ENCODE measurements at regions not wholly inside any gene's neighbourhood (a gene's known extent, or its start where the extent isn't known, plus 50 kb on each side); places are given as distances from the start of the nearest gene placed in this dataset.

DNA sequence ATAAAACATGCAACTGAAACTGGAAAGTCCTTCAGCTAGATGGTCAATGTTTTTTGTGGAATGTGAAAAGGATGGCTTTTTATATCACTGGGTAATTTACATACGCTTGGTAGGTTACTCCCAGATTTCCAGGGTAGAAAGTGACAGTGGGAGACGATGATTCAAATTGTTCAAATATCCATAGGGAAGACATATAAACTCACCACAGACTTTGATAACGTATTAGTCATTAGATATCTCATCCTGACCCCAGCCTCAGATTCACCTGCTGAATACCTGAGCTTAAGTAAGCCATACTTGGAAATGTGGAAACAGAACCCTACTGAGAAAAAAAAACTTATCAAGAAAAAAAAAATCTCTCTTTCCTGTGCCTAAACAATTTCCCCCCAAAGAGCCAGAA lies 169.4 kb downstream of the ZNF674 start:
- Histone ChIP-seq H3K36me3 (ENCODE audit: control insufficient read depth, insufficient read depth, low read length) (no peaks in the 10 kb centered on the region), H3K27me3 (ENCODE audit: control insufficient read depth, insufficient read depth, low read length) (no peaks in the 10 kb centered on the region), H3K4me1 (ENCODE audit: control insufficient read depth, insufficient read depth, low read length) (peaks cover 14% of the 10 kb centered on the region), H3K9me3 (ENCODE audit: control insufficient read depth, insufficient read depth, low read depth, low read length) (no peaks in the 10 kb centered on the region), H3K4me3 (ENCODE audit: low read depth in 2 of 2, low read length in 2 of 2) (no peak overlapping the region), H3K27ac (ENCODE audit: low read length) (peak overlapping the region; percentile 81)
- intact Hi-C loops (cut with micrococcal nuclease; ENCODE audit: unreplicated experiment) (loop anchor here (10.0 kb wide), 2 partner anchors 51 to 551 kb away; no protein-coding TSS in a partner anchor), in situ Hi-C loops (cut with HindIII; ENCODE audit: low pct_unique_long_range_greater_than_20kb, low sequenced_read_pairs) (no loop called here)
- ATAC-seq (no peak), DNase-seq (ENCODE audit: low read depth, low spot score) (no peak)
- CTCF ChIA-PET, result interaction anchor here (0.6 to 1.6 kb wide), 8 partner anchors 10 to 861 kb away, joined by 3 to 14 read pairs (median 3); no protein-coding TSS in a partner anchor
- BruUV-seq (replicated peaks), result no TSS peak
- POLR2A ChIA-PET, result no interaction called here
- TF ChIP-seq, protein P1, sequence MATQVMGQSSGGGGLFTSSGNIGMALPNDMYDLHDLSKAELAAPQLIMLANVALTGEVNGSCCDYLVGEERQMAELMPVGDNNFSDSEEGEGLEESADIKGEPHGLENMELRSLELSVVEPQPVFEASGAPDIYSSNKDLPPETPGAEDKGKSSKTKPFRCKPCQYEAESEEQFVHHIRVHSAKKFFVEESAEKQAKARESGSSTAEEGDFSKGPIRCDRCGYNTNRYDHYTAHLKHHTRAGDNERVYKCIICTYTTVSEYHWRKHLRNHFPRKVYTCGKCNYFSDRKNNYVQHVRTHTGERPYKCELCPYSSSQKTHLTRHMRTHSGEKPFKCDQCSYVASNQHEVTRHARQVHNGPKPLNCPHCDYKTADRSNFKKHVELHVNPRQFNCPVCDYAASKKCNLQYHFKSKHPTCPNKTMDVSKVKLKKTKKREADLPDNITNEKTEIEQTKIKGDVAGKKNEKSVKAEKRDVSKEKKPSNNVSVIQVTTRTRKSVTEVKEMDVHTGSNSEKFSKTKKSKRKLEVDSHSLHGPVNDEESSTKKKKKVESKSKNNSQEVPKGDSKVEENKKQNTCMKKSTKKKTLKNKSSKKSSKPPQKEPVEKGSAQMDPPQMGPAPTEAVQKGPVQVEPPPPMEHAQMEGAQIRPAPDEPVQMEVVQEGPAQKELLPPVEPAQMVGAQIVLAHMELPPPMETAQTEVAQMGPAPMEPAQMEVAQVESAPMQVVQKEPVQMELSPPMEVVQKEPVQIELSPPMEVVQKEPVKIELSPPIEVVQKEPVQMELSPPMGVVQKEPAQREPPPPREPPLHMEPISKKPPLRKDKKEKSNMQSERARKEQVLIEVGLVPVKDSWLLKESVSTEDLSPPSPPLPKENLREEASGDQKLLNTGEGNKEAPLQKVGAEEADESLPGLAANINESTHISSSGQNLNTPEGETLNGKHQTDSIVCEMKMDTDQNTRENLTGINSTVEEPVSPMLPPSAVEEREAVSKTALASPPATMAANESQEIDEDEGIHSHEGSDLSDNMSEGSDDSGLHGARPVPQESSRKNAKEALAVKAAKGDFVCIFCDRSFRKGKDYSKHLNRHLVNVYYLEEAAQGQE (IDR thresholded peaks at IDR 0.05; ENCODE audit: insufficient read depth in 1 of 2, low read depth in 2 of 2, low read length in 1 of 2), result no peak
- TF ChIP-seq POLR2AphosphoS5 (IDR thresholded peaks at IDR 0.05; ENCODE audit: low read depth, low read length), result no peak
- TF ChIP-seq SIN3A (IDR thresholded peaks at IDR 0.05; ENCODE audit: borderline replicate concordance, insufficient read depth, low read depth, low read length), result no peak
- TF ChIP-seq TCF7L2 (IDR thresholded peaks at IDR 0.05; ENCODE audit: low read depth, low read length), result no peak
- TF ChIP-seq, protein P2, sequence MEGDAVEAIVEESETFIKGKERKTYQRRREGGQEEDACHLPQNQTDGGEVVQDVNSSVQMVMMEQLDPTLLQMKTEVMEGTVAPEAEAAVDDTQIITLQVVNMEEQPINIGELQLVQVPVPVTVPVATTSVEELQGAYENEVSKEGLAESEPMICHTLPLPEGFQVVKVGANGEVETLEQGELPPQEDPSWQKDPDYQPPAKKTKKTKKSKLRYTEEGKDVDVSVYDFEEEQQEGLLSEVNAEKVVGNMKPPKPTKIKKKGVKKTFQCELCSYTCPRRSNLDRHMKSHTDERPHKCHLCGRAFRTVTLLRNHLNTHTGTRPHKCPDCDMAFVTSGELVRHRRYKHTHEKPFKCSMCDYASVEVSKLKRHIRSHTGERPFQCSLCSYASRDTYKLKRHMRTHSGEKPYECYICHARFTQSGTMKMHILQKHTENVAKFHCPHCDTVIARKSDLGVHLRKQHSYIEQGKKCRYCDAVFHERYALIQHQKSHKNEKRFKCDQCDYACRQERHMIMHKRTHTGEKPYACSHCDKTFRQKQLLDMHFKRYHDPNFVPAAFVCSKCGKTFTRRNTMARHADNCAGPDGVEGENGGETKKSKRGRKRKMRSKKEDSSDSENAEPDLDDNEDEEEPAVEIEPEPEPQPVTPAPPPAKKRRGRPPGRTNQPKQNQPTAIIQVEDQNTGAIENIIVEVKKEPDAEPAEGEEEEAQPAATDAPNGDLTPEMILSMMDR (IDR thresholded peaks at IDR 0.05), result no peak

DNA sequence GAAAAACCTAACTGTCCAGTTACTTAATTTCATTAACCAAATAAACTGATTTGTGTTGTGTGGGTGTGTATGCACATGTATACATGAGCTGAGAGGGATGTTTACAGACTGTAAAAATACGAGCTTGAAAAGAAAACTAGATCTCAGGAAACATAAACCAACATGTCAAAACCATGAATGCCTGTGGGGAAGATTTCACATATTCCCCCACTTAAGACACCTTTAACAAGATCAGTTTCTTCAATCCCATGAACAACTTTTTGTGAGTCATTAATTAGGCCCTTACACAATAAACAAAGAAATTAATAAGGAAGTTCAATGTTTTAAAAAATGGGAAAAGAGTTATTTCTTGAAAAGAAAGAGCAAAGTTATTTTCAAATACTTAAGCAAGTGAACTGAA lies 170.8 kb downstream of the ZNF674 start:
- TF ChIP-seq, protein P1 (IDR thresholded peaks at IDR 0.05; ENCODE audit: insufficient read depth in 1 of 2, low read depth in 2 of 2, low read length in 1 of 2), result no peak
- TF ChIP-seq, protein P2 (IDR thresholded peaks at IDR 0.05), result no peak
- TF ChIP-seq SIN3A (IDR thresholded peaks at IDR 0.05; ENCODE audit: borderline replicate concordance, insufficient read depth, low read depth, low read length) (no peak), TCF7L2 (IDR thresholded peaks at IDR 0.05; ENCODE audit: low read depth, low read length) (no peak), POLR2AphosphoS5 (IDR thresholded peaks at IDR 0.05; ENCODE audit: low read depth, low read length) (no peak)
- no peak for DNase-seq (ENCODE audit: low read depth, low spot score)
- in situ Hi-C loops (cut with HindIII; ENCODE audit: low pct_unique_long_range_greater_than_20kb, low sequenced_read_pairs), result no loop called here
- Histone ChIP-seq H3K4me1 (ENCODE audit: control insufficient read depth, insufficient read depth, low read length) (peaks cover 14% of the 10 kb centered on the region), H3K36me3 (ENCODE audit: control insufficient read depth, insufficient read depth, low read length) (no peaks in the 10 kb centered on the region), H3K4me3 (ENCODE audit: low read depth in 2 of 2, low read length in 2 of 2) (no peak overlapping the region), H3K27ac (ENCODE audit: low read length) (peak overlapping the region; percentile 81; the same call in 1 of the 2 replicates), H3K27me3 (ENCODE audit: control insufficient read depth, insufficient read depth, low read length) (no peaks in the 10 kb centered on the region), H3K9me3 (ENCODE audit: control insufficient read depth, insufficient read depth, low read depth, low read length) (no peaks in the 10 kb centered on the region)
- CTCF ChIA-PET, result no interaction called here
- intact Hi-C loops (cut with micrococcal nuclease; ENCODE audit: unreplicated experiment), result loop anchor here (10.0 kb wide), 2 partner anchors 50 to 550 kb away; no protein-coding TSS in a partner anchor
- POLR2A ChIA-PET, result no interaction called here
- no TSS peak for BruUV-seq (replicated peaks)
- ATAC-seq, result no peak

Measured in Panc1 (cell line).